ENCODE measurements at regions not wholly inside any gene's neighbourhood (a gene's known extent, or its start where the extent isn't known, plus 50 kb on each side); places are given as distances from the start of the nearest gene placed in this dataset.

- in situ Hi-C loops (cut with MboI; ENCODE audit: low sequenced_read_pairs) = no loop called here
These were observed 377.5 kb downstream of the ZNF521 start for GRCh38 chr18:24974431-24974830.

- in situ Hi-C loops (cut with MboI; ENCODE audit: low sequenced_read_pairs) = loop anchor here (25.0 kb wide), 1 partner anchor 112 kb away; no protein-coding TSS in a partner anchor
These were observed 376.2 kb downstream of the ZNF521 start for GRCh38 chr18:24975496-24976372.

GRCh38 chr18:24976502-24976901 lies 375.5 kb downstream of the ZNF521 start:
- in situ Hi-C loops (cut with MboI; ENCODE audit: low sequenced_read_pairs) = loop anchor here (25.0 kb wide), 1 partner anchor 111 kb away; no protein-coding TSS in a partner anchor

- in situ Hi-C loops (cut with MboI; ENCODE audit: low sequenced_read_pairs) = loop anchor here (25.0 kb wide), 1 partner anchor 108 kb away; no protein-coding TSS in a partner anchor
These were observed 372.7 kb downstream of the ZNF521 start for GRCh38 chr18:24979235-24979634.

- in situ Hi-C loops (cut with MboI; ENCODE audit: low sequenced_read_pairs) = loop anchor here (25.0 kb wide), 1 partner anchor 104 kb away; no protein-coding TSS in a partner anchor
These were observed 369.1 kb downstream of the ZNF521 start for GRCh38 chr18:24982831-24983230.

GRCh38 chr18:24983566-24984139 lies 368.3 kb downstream of the ZNF521 start:
- in situ Hi-C loops (cut with MboI; ENCODE audit: low sequenced_read_pairs) = loop anchor here (25.0 kb wide), 1 partner anchor 104 kb away; no protein-coding TSS in a partner anchor

- in situ Hi-C loops (cut with MboI; ENCODE audit: low sequenced_read_pairs) = loop anchor here (25.0 kb wide), 1 partner anchor 102 kb away; no protein-coding TSS in a partner anchor
These were observed 366.4 kb downstream of the ZNF521 start for GRCh38 chr18:24985586-24985985.

- in situ Hi-C loops (cut with MboI; ENCODE audit: low sequenced_read_pairs) = loop anchor here (25.0 kb wide), 1 partner anchor 101 kb away; no protein-coding TSS in a partner anchor
These were observed 365.2 kb downstream of the ZNF521 start for GRCh38 chr18:24986666-24987302.

GRCh38 chr18:24987303-24988252 lies 364.4 kb downstream of the ZNF521 start:
- in situ Hi-C loops (cut with MboI; ENCODE audit: low sequenced_read_pairs) = loop anchor here (25.0 kb wide), 1 partner anchor 100 kb away; no protein-coding TSS in a partner anchor

- in situ Hi-C loops (cut with MboI; ENCODE audit: low sequenced_read_pairs) = loop anchor here (25.0 kb wide), 1 partner anchor 99 kb away; no protein-coding TSS in a partner anchor
These were observed 363.6 kb downstream of the ZNF521 start for GRCh38 chr18:24988253-24988840.

- in situ Hi-C loops (cut with MboI; ENCODE audit: low sequenced_read_pairs) = loop anchor here (25.0 kb wide), 1 partner anchor 97 kb away; no protein-coding TSS in a partner anchor
These were observed 362.0 kb downstream of the ZNF521 start for GRCh38 chr18:24989760-24990593.

GRCh38 chr18:24990671-24991134 lies 361.3 kb downstream of the ZNF521 start:
- in situ Hi-C loops (cut with MboI; ENCODE audit: low sequenced_read_pairs) = loop anchor here (25.0 kb wide), 1 partner anchor 97 kb away; no protein-coding TSS in a partner anchor

GRCh38 chr18:24991141-24992060 lies 360.6 kb downstream of the ZNF521 start:
- in situ Hi-C loops (cut with MboI; ENCODE audit: low sequenced_read_pairs) = loop anchor here (25.0 kb wide), 1 partner anchor 96 kb away; no protein-coding TSS in a partner anchor

- in situ Hi-C loops (cut with MboI; ENCODE audit: low sequenced_read_pairs) = loop anchor here (25.0 kb wide), 1 partner anchor 95 kb away; no protein-coding TSS in a partner anchor
These were observed 359.5 kb downstream of the ZNF521 start for GRCh38 chr18:24992491-24992890.

GRCh38 chr18:24993628-24994027 lies 358.3 kb downstream of the ZNF521 start:
- in situ Hi-C loops (cut with MboI; ENCODE audit: low sequenced_read_pairs) = loop anchor here (25.0 kb wide), 1 partner anchor 94 kb away; no protein-coding TSS in a partner anchor

- in situ Hi-C loops (cut with MboI; ENCODE audit: low sequenced_read_pairs) = loop anchor here (25.0 kb wide), 1 partner anchor 92 kb away; no protein-coding TSS in a partner anchor
These were observed 356.9 kb downstream of the ZNF521 start for GRCh38 chr18:24995056-24995455.

GRCh38 chr18:24995755-24996154 lies 356.2 kb downstream of the ZNF521 start:
- in situ Hi-C loops (cut with MboI; ENCODE audit: low sequenced_read_pairs) = loop anchor here (25.0 kb wide), 1 partner anchor 92 kb away; no protein-coding TSS in a partner anchor

All from HL-60/S4 treated with retinoic acid at 250 ng/mL for 4 days and 3 days (cell line).